Amniotic stem cell (primary cell): ENCODE measurements at regions not wholly inside any gene's neighbourhood (a gene's known extent, or its start where the extent isn't known, plus 50 kb on each side); places are given as distances from the start of the nearest gene placed in this dataset.

ENCODE experiments used
- DNase-seq: peaks from one replicate; lab custom pipeline; 2025; lab: John Stamatoyannopoulos, UW

DNA sequence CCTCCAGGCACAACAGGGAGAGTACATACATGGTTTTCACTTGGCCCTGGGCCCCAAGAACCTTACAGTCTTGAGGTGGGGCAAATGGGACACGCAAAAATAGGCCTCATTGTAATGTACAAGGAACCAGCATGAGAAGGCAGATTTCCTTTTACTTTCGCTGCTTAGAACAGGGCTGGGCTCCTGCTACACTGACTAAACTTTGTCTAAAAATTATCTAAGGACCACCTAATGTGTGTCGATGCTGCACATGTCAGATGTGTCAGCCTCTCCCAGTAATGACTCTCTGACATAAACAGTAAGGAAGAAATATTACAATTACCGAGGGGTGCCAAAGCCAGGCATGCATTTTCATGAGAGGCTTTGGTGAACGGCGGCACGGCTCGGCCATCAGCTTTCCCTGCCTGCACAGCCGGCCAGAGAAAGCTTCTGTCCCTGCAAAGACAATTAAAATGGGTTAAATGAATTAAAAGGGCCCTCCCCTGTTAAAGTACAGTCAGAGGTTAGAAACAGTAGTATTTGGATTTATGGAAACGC is 224.2 kb upstream of the IRX3 start:
- no peak for DNase-seq

DNA sequence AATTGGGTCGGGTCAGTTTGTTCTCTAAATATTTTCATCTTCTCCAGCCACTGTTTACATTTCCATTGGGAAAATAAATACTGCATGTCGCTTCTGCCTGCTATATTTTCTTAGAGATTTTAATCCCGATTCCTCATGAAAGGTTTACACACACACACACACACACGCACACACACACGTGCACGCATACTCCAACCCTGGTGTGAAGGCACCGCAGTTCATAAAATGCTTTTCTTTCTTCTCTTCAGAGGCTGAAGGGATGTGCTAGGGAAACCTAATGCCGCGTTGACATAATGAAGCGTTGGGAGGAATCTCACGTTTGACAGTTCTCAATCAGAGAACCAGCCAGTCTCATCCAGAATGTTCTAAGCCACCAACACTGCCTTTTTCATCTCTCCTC is 222.9 kb upstream of the IRX3 start:
- DNase-seq, result no peak

DNA sequence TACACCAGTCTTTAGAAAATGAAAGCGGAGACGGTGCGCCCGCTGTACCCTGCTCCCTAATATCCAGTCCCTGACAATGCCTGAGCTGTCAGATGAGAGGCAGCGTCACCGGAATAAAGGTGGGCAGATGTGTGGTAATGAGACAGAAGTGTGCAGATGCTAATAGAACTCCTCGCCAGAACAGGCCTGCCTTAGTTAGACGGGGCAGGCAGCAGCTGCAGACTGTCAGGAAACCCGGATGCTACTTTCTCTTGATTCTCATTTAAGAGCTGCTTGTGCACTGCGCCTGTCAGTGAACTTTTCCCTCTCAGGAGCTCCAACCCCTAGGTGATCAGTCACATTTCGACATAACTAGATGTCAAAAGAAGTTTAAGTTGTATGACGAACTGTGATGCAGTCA is 221.8 kb upstream of the IRX3 start:
- DNase-seq, result no peak

DNA sequence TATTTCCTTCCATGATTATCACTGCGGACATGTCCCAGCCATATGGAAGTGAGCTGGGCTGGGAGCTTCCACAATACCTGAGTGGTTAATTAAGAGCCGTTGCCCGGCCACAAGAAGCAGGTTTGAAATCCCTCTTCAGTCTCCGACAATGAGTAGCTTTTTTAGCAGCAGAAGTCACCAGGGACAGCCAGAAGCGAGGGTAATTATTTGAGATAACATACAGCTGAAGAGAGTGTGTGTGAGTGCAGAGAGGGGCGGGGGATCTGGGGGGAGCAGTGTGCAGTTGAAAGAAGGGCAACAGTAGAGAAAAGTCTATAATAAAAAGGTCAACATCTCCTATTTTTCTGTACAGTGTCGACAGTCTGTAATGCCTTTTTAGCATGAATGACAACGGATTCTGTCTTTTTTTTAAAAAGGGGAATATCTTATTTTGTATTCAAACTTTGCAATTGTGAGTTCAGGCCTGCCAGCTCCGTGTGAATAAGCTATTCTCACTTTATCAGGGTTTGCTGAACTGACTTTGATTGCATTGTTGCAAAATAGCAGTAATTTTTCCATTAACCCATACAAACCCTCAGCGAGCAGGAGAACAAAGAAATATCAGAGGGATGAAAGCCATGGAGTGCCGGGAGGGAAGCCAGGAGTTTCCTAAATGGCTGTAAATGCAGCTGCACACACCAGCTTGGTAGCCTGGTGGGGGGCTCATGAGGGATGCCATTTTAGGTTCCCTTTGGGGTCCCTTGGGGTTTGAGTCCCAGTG is 220.3 kb upstream of the IRX3 start:
- DNase-seq, result no peak

DNA sequence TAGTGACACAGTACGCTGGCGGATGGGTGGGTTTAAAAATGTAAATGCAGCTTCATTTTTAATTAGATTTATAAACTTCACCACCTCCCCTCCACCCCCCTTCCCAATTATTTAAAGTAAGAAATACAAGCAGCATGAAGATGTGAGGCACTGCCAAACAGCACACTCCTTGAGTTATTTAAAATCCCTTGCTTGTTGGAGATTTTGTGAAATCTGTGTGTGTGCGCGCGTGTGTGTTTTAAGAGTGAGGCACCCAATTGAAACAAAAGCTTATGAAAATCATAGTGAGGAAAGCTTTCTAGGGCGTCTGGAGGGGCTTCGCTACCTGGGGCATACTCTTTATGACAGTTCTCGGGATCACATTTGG is 219.6 kb upstream of the IRX3 start:
- no peak for DNase-seq

DNA sequence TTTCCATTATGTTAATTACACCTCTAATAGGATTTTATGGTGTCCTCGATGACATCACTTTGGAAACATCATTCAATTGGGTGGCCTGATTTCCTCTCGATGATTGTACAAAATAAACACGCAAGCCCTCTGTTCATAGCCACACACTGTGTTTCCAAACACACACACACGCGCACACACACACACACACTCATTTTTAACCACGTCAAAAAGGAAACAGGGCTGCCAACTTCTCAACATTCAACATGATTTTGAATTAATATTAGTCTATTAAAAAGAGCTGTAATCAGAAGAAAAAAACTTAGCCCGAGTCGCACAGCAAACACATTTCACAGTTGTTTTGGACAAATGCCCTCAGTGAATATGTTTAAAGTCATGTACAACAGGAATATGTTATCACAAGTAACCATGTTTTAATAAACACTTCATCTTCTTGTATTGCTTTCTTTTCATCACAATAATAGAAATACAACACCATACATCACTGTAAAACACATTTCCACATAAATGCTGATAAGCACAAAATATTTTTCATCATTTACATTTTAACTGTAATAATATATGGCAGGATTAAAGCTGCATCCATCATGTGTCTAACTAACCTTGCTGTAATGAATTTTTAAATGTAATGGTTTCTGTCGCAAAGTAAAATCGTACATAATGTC is 219.1 kb upstream of the IRX3 start:
- no peak for DNase-seq

DNA sequence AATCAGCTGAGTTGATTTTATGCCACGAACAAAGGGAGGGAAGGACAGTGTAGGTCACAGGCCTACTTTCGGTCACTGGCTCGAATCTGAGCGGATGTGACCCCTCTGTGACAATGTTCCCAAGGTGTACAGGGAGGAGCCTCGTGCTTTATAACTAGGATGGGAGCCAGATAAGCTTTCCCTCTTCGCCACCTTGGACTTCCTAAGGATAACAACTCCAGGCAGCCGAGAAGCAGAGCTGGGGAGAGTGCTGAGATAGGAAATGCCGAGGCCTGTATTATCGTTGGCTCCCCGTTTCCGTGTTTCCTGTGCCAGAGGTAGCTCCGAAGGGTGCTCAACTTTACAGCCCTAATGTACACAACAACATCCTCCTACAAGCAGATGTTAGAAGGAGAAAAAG is 217.8 kb upstream of the IRX3 start:
- no peak for DNase-seq

DNA sequence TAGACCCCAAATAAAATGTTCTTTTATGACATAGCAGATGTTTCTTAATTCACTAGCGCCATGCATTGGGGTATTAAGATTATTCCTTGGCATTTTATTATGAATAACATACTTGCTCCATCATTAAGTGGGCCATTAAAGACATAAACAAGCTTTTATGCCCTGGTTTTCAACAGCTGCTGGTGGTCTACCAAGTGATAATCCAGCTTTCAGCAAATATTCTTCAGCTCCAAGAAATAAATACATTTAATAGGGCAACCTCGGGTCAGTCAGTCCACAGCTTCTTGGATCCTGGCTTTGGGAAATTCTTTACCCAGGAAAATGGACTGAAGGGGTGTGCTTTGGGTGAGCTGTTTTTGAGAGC is 217.3 kb upstream of the IRX3 start:
- DNase-seq, result no peak

DNA sequence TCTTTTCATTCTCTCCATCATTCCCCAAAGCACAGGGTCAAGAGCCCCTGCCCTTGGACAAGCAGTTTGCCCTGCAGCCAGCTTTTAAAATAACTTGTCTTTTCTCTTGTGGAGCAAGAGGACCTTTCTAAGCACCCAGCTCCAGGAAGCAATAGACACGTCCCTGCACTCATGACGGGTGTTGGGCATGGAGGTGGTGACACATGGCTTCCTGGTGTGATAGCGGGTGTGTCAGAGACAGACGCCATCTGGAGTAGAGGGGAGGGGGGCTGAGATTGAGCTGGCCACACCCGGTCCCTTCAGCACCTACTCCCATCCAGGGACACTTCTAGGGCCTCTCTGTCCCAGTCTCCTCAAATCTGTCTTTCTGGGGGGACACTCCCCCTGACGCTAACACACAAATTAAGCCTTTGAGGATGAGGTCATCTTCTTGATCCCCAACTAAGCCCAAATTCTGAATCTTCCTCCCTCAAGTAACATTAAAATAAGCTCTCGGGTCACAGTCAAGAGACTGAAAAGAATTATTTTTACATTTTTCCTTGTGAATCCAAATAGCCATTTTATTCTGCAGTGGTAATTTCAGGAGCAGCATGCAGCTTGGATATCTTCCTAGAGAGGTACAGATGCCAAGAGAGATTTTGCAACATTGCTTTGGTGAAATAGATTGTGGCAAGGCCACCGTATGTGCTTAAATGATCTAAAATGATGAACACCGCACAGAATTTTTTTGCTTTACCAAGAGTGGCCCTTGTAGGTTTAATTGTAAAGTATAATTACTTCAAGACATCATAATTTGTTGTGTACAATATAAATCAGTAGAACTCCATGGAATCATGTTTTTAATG is 216.6 kb upstream of the IRX3 start:
- no peak for DNase-seq

DNA sequence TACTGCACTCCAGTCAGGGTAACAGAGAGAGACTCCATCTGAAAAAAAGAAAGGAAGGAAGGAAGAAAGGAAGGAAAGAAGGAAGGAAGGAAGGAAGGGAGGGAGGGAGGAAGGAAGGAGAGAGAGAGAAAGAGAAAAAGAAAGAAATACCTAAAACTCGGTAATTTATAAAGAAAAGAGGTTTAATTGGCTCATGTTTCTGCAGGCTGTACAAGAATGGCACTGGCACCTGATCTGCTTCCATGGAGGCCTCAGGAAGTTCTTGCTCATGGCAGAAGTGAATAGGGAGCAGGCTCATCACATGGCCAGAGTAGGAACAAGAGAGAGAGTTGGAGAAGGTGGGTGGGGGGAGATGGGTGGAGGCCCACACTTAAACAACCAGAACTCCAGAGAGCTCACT is 215.2 kb upstream of the IRX3 start:
- no peak for DNase-seq

DNA sequence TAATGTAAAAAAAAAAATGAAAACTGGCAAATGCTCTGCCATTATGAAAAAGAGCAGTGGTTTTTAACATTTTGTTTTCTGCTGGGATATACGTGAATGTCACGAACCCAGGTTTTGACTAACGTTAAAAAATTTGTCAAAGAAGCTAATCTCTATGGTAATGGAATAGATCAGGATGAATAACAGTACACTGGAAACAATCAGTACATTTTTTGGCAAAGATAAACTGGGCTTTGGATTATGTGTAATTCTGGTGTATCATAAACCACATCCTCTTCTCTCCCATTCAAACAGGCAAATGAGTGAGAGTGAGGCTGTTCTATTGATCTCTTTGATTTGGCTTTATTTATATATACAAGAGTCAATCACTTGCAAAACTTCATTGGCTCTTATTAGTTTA is 207.0 kb upstream of the IRX3 start:
- DNase-seq, result no peak

DNA sequence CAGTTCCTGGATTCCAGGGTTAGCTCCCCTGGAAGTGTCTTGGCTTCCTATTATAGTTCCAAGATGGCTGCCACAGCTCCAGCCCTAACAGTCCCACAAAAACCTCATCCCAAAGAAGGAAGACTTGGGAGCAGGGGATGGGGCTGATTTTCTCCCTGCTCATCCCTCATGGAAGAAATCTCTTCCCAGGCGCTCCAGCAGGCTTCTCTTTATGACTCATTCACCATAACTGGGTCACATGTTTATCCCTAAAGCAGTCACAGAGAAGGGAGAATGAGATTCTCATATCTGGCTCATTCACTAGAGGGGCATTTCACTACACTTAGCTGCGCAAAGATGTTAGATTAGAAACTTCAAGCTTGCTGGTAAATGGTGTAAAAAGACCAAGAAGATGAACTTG is 206.5 kb upstream of the IRX3 start:
- no peak for DNase-seq

DNA sequence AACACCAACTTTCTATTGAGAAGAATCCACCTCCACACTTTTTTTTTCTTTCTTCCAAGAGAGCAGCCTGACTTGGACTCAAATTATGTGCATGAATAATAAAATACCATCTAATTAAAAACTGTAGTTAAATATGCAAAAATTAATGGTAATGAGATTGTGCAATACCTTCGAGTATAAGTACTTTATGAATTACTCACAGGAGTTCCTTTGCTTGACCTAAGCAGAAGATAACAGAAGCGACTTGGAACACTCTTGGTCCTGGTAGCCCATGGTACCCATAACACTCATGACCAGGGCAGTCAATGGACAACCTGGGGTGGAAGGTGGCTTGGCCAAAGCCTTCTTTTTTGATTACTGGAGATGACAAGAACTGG is 203.5 kb upstream of the IRX3 start:
- DNase-seq, result no peak

DNA sequence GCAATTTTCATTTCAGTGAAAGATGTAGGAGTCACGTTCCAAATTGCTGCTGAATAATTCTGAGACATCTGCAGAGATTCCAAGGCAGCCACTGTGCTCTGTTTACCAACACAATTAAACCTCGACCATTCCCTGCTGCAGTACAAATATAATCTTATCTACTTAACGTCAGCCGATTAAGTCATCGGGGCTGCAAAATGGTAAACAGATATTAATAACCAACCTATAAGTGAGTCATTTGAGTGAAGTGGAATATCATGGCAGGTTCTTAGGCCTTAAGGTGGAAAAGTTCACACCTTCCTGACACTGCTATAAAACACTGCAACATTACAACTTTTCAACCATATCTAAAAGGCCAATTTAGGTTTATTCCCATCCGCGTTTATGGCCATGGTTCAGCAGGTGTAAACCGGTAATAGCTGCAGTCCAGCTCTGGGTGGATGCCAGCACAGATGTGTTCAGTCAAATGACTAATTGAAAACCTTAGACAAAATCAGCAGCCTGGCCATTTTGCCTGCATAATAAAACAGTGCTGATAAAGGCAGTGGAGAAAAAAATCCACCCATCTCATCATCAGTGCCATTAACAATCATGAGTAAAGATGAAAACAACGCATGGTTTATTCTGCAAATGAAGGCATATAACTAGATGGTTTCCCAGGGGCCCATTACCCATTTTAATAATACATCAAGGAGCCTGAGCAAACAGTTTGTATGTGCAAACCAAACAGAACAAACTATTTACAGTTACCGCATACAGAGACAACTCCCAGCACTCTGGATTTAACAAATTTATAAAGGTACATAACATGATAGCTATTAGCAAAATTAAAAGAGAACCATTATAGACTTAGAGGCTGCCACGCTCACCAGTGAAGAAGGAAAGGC is 202.9 kb upstream of the IRX3 start:
- DNase-seq, result no peak

DNA sequence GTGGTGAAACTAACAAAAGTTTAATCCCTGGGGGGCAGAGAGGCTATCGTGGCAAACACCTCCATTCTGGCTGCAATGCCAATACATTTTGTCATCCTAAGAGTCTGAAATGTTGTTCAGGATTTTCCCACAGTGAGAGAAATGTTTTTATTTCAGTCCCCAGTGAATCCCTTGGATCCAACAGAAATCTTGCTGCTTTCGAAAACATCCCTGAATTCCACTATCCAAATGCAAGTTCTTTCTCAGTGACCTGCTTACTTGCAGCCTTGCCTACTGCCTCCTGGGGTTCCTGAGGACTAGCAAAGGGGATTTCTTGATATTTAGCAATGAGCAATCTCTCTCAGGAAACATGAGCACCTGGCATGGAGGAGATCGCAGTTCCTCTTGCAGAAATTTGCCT is 202.1 kb upstream of the IRX3 start:
- no peak for DNase-seq

DNA sequence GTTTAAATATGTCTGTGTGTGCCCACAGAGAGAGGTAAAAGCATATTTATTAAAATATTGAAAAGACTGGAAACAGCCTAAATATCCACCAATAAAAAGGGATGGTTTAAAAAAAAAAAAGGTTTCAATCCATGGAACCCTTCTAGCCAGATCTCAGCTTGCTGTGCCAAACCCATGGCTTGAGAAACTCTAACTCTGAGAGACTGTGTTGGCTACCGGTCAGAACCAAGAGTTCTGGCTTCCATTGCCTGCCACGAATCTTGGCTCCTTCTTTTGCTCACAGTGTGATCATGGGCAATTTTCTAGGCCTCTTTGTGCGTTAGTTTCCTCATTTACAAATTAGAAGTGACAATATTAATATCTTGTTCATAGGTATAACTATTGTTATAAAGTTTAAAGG is 201.3 kb upstream of the IRX3 start:
- DNase-seq, result no peak

DNA sequence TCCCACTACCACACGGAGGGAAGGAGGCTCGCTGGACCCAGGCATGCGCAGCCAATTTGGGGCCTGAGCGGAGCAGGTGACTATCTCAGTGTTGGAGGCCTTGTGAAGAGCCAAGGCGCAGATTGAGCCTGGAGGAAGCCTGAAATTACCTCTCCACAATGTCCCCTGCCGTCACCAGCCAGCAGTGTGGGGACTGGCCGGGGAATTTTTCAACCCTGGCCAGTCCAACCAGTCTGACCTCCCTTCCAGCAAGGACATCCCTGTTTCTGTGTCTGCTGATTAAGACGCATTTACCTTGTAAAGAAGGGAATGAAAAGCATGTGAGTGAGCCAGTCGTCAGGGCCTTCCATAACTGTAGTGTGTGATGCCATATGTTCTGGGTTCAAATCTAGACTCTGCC is 198.1 kb upstream of the IRX3 start:
- no peak for DNase-seq

DNA sequence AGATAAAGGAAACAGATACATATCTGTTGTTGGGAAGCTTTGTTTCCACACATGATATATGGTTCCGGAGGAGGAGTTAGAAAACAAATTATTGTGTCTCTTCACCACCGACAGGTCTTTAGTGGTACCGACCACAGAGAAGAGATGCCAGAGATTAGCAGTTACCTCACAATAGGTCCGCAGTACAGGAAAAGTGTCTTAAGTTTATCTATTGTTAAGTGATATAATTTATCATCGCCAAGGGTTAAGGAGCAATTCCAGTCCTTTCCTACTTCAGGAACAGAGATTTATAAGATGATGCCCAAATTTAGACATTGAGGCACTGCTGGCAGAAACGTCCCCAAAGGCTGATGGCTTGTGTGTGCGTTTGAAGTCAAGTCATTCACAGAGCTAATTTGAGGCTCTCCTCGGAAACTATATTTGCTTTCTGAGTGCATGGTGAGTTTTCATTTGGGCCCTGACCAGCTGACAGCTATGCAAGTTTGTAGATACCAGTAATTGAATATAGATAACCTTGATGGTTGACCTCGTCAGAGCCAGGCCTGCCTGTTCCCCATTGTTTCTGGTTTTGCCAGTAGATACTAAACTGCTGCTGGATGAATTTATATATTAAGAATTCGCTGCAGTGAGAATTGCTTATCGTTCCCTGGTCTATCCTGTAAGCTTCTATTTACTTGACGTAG is 196.4 kb upstream of the IRX3 start:
- DNase-seq, result no peak

DNA sequence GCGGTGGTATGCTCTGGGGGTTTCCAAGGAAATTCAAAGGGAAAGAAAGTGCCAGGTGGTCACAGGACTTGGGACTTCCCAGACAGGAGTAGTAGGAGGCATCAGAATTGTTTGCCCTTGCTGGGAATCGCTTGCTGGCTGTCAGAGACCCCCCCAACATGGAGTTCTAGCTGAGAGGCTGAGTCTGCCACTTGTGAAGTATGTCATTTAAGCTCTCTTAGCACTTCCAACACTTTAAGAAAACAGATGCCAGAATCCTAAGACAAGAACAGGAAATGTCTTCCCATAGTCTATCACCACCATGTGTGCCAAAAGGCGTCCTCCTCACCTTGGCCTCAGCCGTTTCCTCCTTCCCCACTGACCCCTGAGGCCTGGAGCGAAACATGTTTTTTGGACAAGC is 193.8 kb upstream of the IRX3 start:
- DNase-seq, result no peak

DNA sequence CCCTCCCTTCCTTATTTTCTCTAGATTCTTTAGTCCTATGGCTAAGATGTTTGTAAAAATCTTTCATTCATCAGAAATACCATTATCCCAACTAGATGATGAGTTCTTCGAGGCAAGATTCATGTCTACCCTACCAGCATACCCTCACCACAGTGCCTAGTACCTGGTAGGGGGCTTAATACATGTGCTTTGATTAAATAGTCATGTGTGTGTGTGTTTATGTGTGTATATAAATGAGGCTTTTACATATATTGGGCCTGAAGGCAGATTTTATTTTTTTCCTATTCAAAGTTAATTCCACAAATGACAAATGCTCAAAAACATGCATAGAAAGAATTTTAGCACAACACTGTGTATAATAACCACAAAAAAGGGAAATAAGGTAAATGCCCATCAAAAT is 193.0 kb upstream of the IRX3 start:
- DNase-seq, result no peak

DNA sequence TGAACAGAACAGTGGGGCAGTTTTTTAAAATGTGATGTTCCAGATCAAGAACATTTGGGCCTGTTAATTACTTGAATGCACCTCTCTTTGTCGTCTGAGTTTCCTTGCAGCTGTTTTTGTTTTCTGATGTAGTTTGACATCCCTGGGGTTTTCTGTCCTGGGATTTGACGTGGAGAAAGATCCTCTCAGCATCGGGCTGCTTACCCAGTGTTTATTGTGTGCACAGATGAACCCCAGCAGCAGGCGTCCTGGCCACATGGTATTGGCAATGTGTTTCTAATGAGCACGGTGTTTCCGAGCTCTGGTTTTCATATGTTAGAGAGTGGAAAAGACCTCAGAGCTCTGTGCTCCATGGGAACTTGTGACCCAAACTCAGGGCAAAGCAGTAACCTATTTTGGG is 191.1 kb upstream of the IRX3 start:
- no peak for DNase-seq
